ENCODE measurements at regions not wholly inside any gene's neighbourhood (a gene's known extent, or its start where the extent isn't known, plus 50 kb on each side); places are given as distances from the start of the nearest gene placed in this dataset.

- Histone ChIP-seq H3K9ac (ENCODE audit: low read depth, low read length) (no peak overlapping the region), H4K20me1 (ENCODE audit: insufficient read depth, low read length) (no peaks in the 10 kb centered on the region), H3K4me3 (ENCODE audit: insufficient read depth, low read depth, low read length) (no peak overlapping the region), H3K4me1 (ENCODE audit: control insufficient read depth, insufficient read depth, low read length) (no peaks in the 10 kb centered on the region), H4K8ac (ENCODE audit: low read depth in 2 of 2, low read length in 2 of 2) (no peak overlapping the region), H3K9me3 (ENCODE audit: control insufficient read depth, insufficient read depth, low read length) (peaks cover 11% of the 10 kb centered on the region), H3K27me3 (ENCODE audit: control insufficient read depth, insufficient read depth, low read length) (no peaks in the 10 kb centered on the region), H3K14ac (replicated peaks; ENCODE audit: low read depth, low read length) (no peak overlapping the region), H3K9me1 (ENCODE audit: insufficient read depth, low read length) (no peaks in the 10 kb centered on the region), H3K27ac (ENCODE audit: insufficient read depth, low read length) (no peak overlapping the region), H4K5ac (ENCODE audit: low read depth, low read length) (no peak overlapping the region), H2BK20ac (ENCODE audit: low read depth, low read length) (no peak overlapping the region), H3K4me2 (ENCODE audit: low read depth, low read length) (no peak overlapping the region), H3K79me1 (ENCODE audit: low read depth in 1 of 2, low read length in 2 of 2) (no peaks in the 10 kb centered on the region), H3K36me3 (ENCODE audit: control insufficient read depth, insufficient read depth, low read length) (no peaks in the 10 kb centered on the region), H3K56ac (ENCODE audit: extremely low read depth, insufficient read depth, low read length) (no peak overlapping the region), H3K18ac (ENCODE audit: low read depth, low read length) (no peak overlapping the region), H3K4ac (ENCODE audit: low read depth, low read length) (no peak overlapping the region), H4K91ac (ENCODE audit: insufficient read depth, low read depth, low read length) (no peak overlapping the region), H2AFZ (replicated peaks; ENCODE audit: low read length, poor library complexity) (no peak overlapping the region), H2AK9ac (replicated peaks; ENCODE audit: low read depth, low read length, poor library complexity) (no peak overlapping the region), H2BK5ac (ENCODE audit: low read depth, low read length, poor library complexity, severe bottlenecking) (no peak overlapping the region), H3K23ac (ENCODE audit: low read depth, low read length) (no peak overlapping the region), H2BK15ac (ENCODE audit: low read depth, low read length) (no peak overlapping the region), H2BK120ac (ENCODE audit: low read depth, low read length) (no peak overlapping the region), H2AK5ac (ENCODE audit: low read depth, low read length) (no peak overlapping the region)
- intact Hi-C loops (cut with micrococcal nuclease) (no loop called here), in situ Hi-C loops (cut with MboI; ENCODE audit: low sequenced_read_pairs) (no loop called here), dilution Hi-C loops (cut with HindIII; ENCODE audit: low sequenced_read_pairs, unreplicated experiment) (no loop called here)
- ChIA-PET POLR2A (ENCODE audit: unreplicated experiment) (no interaction called here), CTCF (no interaction called here)
- ATAC-seq (ENCODE audit: low read depth) (peak; percentile 17; the same call in 1 of the 2 replicates), DNase-seq (no peak)
- BruUV-seq (replicated peaks), result no TSS peak
- no CpG with 5 or more reads among the region's 1 CpG for WGBS, 2 experiments (ENCODE audit: extremely low coverage in 2 of 2, insufficient read length in 1 of 2)
- no peak for TF ChIP-seq BHLHE40 (IDR thresholded peaks at IDR 0.05; ENCODE audit: low read depth, low read length)
- TF ChIP-seq CTCF (conservative IDR thresholded peaks at IDR 0.05; ENCODE audit: low read depth, low read length), result no peak
- TF ChIP-seq RAD21 (IDR thresholded peaks at IDR 0.05; ENCODE audit: low read length), result no peak
- TF ChIP-seq MAFK (IDR thresholded peaks at IDR 0.05; ENCODE audit: low read depth, low read length), result no peak
- TF ChIP-seq RFX5 (IDR thresholded peaks at IDR 0.05; ENCODE audit: low read depth, low read length), result no peak
- TF ChIP-seq USF2 (IDR thresholded peaks at IDR 0.05; ENCODE audit: low read depth, low read length), result no peak
- TF ChIP-seq CEBPB (IDR thresholded peaks at IDR 0.05; ENCODE audit: low read depth, low read length), result no peak
Measured at GRCh38 chr12:71045781-71046180, 112.0 kb downstream of the TSPAN8 start.

Data from IMR-90 (cell line).